ENCODE measurements at regions not wholly inside any gene's neighbourhood (a gene's known extent, or its start where the extent isn't known, plus 50 kb on each side); places are given as distances from the start of the nearest gene placed in this dataset.

DNA sequence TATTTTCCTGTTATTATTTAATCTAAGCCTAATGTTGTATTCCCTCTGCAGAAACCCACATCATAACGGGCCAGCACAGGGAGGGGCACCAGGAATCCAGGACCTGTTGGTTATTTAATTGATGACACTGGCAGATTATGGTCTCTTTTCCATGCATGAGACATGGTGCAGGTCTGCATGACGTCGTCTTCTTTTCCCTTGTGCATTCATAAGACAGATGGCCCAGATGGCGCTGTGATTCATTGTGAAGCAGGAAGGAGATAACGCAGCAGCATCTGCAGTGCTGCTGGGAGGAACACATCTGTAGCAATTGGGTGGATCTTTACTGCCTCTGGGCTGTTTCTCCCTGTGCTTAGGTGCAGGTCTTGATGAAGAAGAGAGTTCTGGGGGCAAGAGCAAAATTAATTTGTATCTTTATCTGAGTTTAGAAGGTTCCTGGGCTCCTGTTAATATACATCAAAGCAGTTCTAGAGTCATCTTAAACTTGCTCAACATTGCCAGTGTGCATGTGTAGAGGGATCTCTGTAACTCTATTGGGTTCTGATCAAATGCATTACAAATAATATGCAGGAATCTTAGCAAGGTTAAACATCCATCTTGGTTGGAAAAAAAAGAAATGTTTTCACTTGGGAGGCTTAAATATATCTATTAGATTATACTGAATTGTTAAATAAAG, 176.1 kb downstream of the PCSK1 start:
- TF ChIP-seq SUZ12 (IDR thresholded peaks at IDR 0.05; ENCODE audit: extremely low read depth, insufficient read depth, insufficient read length) (no peak), YY1 (IDR thresholded peaks at IDR 0.05; ENCODE audit: insufficient read depth, insufficient read length) (no peak)
